CD14-positive monocyte (primary cell): ENCODE measurements at regions not wholly inside any gene's neighbourhood (a gene's known extent, or its start where the extent isn't known, plus 50 kb on each side); places are given as distances from the start of the nearest gene placed in this dataset.

Experiments
- DNase-seq, 3 donors: peaks; one replicate each; pipeline ENCODE4 v3.0.0-alpha.2; 2011 to 2022
- H2AFZ ChIP-seq: 2 replicates; pipeline ENCODE4 v1.6.0; 2012; ENCODE audit warnings: mild to moderate bottlenecking, low read depth, low read length, inconsistent platforms; ENCODE audit not compliant: insufficient read depth, poor library complexity, severe bottlenecking
- H3K27ac ChIP-seq, 2 donors: 1 replicate in 1 of 2; 2 replicates in 1 of 2; pipeline ENCODE4 v1.5.1; 2012 to 2013; ENCODE audit warnings: low read length in 2 of 2, control low read depth in 1 of 2, inconsistent platforms in 1 of 2, low read depth in 1 of 2, mild to moderate bottlenecking in 1 of 2
- H3K27me3 ChIP-seq, 2 donors: one replicate each; pipeline versions ENCODE4 v1.6.0 to v1.6.1; 2011 to 2013; ENCODE audit warnings: low read length in 2 of 2; ENCODE audit not compliant: control insufficient read depth in 2 of 2, insufficient read depth in 2 of 2
- H3K36me3 ChIP-seq, 2 donors: replicated peaks in 1 of 2; 1 replicate in 1 of 2; 2 replicates in 1 of 2; pipeline versions ENCODE4 v1.5.1 to v1.6.1; 2012 to 2013; ENCODE audit warnings: low read length in 2 of 2, control low read depth in 1 of 2, inconsistent platforms in 1 of 2, mild to moderate bottlenecking in 1 of 2; ENCODE audit not compliant: insufficient read depth in 2 of 2, control insufficient read depth in 1 of 2
- H3K4me1 ChIP-seq, 2 donors: 1 replicate in 1 of 2; 2 replicates in 1 of 2; pipeline versions ENCODE4 v1.5.1 to v1.6.1; 2012 to 2013; ENCODE audit warnings: low read length in 2 of 2, control low read depth in 1 of 2, inconsistent platforms in 1 of 2, mild to moderate bottlenecking in 1 of 2, moderate library complexity in 1 of 2; ENCODE audit not compliant: insufficient read depth in 2 of 2, control insufficient read depth in 1 of 2
- H3K4me2 ChIP-seq: replicated peaks from 2 replicates; pipeline ENCODE3; 2012; ENCODE audit warnings: low read length, moderate library complexity, mild to moderate bottlenecking; ENCODE audit not compliant: poor library complexity, severe bottlenecking; ENCODE audit errors: extremely low read depth
- H3K4me3 ChIP-seq, 3 experiments: fragments of 200-600 bp in 1 of 3; sonication (generic) in 1 of 3; replicated peaks in 1 of 3; 1 replicate in 2 of 3; 2 replicates in 1 of 3; pipeline ENCODE4 v1.5.1; 2011 to 2013; ENCODE audit warnings: low read length in 3 of 3, mild to moderate bottlenecking in 3 of 3, control low read depth in 2 of 3, low read depth in 2 of 3, inconsistent platforms in 1 of 3, moderate library complexity in 1 of 3
- H3K79me2 ChIP-seq: 2 replicates; pipeline ENCODE4 v1.6.0; 2012; ENCODE audit warnings: mild to moderate bottlenecking, control low read depth, inconsistent platforms, low read length, moderate library complexity; ENCODE audit not compliant: insufficient read depth
- H3K9ac ChIP-seq: 2 replicates; pipeline ENCODE4 v1.6.0; 2017; ENCODE audit warnings: low read length, mild to moderate bottlenecking; ENCODE audit not compliant: insufficient read depth, poor library complexity, severe bottlenecking
- H3K9me3 ChIP-seq, 2 donors: replicated peaks in 1 of 2; 1 replicate in 1 of 2; 2 replicates in 1 of 2; pipeline versions ENCODE4 v1.5.1 to v1.6.1; 2012 to 2013; ENCODE audit warnings: low read length in 2 of 2, control low read depth in 1 of 2; ENCODE audit not compliant: control insufficient read depth in 1 of 2, insufficient read depth in 1 of 2
- H4K20me1 ChIP-seq: 2 replicates; pipeline ENCODE4 v1.6.0; 2012; ENCODE audit warnings: mild to moderate bottlenecking, low read length, control low read depth, moderate library complexity; ENCODE audit not compliant: insufficient read depth
- H3K27ac Mint-ChIP-seq, 7 donors: one replicate each; pipeline ENCODE4 v1.8.0; 2020; ENCODE audit warnings: mild to moderate bottlenecking in 7 of 7, mixed read lengths in 7 of 7, moderate library complexity in 6 of 7, inconsistent platforms in 2 of 7
- H3K27me3 Mint-ChIP-seq, 3 donors: one replicate each; pipeline ENCODE4 v1.8.0; 2021 to 2022; ENCODE audit warnings: low read depth in 3 of 3, mild to moderate bottlenecking in 3 of 3, mixed read lengths in 3 of 3, moderate library complexity in 3 of 3, inconsistent platforms in 1 of 3
- H3K36me3 Mint-ChIP-seq, 2 donors: one replicate each; pipeline ENCODE4 v1.8.0; 2020; ENCODE audit warnings: mixed read lengths in 2 of 2, inconsistent platforms in 1 of 2, mild to moderate bottlenecking in 1 of 2
- H3K4me1 Mint-ChIP-seq: one replicate; pipeline ENCODE4 v1.8.0; 2020; ENCODE audit warnings: mild to moderate bottlenecking, mixed read lengths
- H3K4me3 Mint-ChIP-seq, 2 donors: one replicate each; pipeline ENCODE4 v1.8.0; 2020; ENCODE audit warnings: mild to moderate bottlenecking in 2 of 2, mixed read lengths in 2 of 2, moderate library complexity in 1 of 2
- H3K9me3 Mint-ChIP-seq, 7 donors: one replicate each; pipeline ENCODE4 v1.8.0; 2020 to 2022; ENCODE audit warnings: mixed read lengths in 7 of 7, mild to moderate bottlenecking in 6 of 7, moderate library complexity in 6 of 7, inconsistent platforms in 2 of 7
- WGBS: methylation state at CpG from one replicate; pipeline ENCODE4 v1.1.5; 2013; ENCODE audit warnings: missing lambda C conversion rate; ENCODE audit not compliant: insufficient coverage; 5-methylcytosine and 5-hydroxymethylcytosine counted together
- intact Hi-C, 2 donors: fragments of 100-400 bp; cut with micrococcal nuclease; formaldehyde crosslinking; loops; one replicate each; pipeline versions ENCODE4 v1.15.0 to v1.15.1; 2023
- TF ChIP-seq, protein P1 (sequence below): fragments of 200-600 bp; IDR thresholded peaks from one replicate; pipeline ENCODE4 v1.8.0; 2022; ENCODE audit warnings: antibody characterized with exemption, mild to moderate bottlenecking

DNA sequence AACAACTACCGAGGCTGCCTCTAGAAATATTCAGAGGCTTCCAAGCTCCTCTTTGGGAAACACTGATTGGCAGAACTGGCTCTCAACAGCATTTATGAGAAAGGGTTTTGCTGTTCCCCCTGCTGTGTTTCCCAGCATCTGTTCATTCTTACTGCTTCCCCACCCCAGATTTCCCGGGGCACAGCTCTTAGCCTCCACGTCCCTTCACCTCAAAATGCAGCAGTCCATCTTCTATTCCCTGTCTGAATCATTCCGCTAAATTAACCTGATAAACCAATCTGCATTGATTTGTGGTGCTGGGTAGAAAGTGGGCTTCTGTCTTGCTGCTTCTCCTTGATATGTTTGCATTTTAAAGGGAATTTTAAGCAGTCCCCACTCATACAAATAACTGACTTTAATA lies 67.4 kb downstream of the PLK2 start:
- H3K4me1 Mint-ChIP-seq, result no peaks in the 10 kb centered on the region
- Histone ChIP-seq H3K9me3 (no peaks in the 10 kb centered on the region), H3K36me3 (no peaks in the 10 kb centered on the region), H4K20me1 (no peaks in the 10 kb centered on the region), H2AFZ (no peak overlapping the region), H3K4me3 (no peak overlapping the region), H3K27me3 (no peaks in the 10 kb centered on the region), H3K27ac (no peak overlapping the region), H3K4me2 (no peak overlapping the region), H3K4me1 (no peaks in the 10 kb centered on the region), H3K79me2 (no peaks in the 10 kb centered on the region), H3K9ac (no peak overlapping the region)
- H3K4me3 Mint-ChIP-seq, result no peak overlapping the region
- no peak overlapping the region for H3K27ac Mint-ChIP-seq
- TF ChIP-seq, protein P1, sequence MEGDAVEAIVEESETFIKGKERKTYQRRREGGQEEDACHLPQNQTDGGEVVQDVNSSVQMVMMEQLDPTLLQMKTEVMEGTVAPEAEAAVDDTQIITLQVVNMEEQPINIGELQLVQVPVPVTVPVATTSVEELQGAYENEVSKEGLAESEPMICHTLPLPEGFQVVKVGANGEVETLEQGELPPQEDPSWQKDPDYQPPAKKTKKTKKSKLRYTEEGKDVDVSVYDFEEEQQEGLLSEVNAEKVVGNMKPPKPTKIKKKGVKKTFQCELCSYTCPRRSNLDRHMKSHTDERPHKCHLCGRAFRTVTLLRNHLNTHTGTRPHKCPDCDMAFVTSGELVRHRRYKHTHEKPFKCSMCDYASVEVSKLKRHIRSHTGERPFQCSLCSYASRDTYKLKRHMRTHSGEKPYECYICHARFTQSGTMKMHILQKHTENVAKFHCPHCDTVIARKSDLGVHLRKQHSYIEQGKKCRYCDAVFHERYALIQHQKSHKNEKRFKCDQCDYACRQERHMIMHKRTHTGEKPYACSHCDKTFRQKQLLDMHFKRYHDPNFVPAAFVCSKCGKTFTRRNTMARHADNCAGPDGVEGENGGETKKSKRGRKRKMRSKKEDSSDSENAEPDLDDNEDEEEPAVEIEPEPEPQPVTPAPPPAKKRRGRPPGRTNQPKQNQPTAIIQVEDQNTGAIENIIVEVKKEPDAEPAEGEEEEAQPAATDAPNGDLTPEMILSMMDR, result no peak
- no peaks in the 10 kb centered on the region for H3K36me3 Mint-ChIP-seq
- H3K27me3 Mint-ChIP-seq, result no peaks in the 10 kb centered on the region
- peaks cover 0 to 9% (median 2%) of the 10 kb centered on the region in 7 donors for H3K9me3 Mint-ChIP-seq
- intact Hi-C loops, result no loop called here
- no peak for DNase-seq
- WGBS, result 93% methylated on average over 3 of the region's 4 CpGs

DNA sequence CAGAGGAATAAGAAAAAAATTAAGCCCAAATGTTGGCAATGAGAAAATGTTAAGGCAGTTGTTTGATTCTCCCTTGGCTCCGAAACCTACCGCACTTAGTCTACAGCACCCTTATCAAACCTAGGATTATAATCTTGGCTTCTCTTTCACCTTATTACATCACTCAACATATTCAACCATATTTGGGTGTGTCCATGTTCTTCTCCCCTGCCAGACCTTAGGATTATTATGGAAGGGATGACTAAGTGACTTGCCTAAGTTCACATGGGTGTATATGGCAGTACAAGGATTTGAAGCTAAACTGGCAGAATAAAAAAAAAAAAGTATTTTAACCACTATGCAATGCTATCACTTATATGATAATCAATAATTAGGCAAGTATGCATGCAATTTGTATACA lies 76.4 kb downstream of the PLK2 start:
- DNase-seq, result no peak
- no peaks in the 10 kb centered on the region for H4K20me1 ChIP-seq
- H3K9me3 ChIP-seq, result peaks cover 9 to 20% of the 10 kb centered on the region in 2 donors
- H3K4me3 Mint-ChIP-seq, result no peak overlapping the region
- H3K36me3 Mint-ChIP-seq, result no peaks in the 10 kb centered on the region
- peaks cover 3 to 18% (median 10%) of the 10 kb centered on the region in 7 donors for H3K9me3 Mint-ChIP-seq
- H3K79me2 ChIP-seq, result no peaks in the 10 kb centered on the region
- H3K4me1 ChIP-seq, result no peaks in the 10 kb centered on the region
- intact Hi-C loops, result no loop called here
- H3K4me1 Mint-ChIP-seq, result no peaks in the 10 kb centered on the region
- H3K27ac Mint-ChIP-seq, result no peak overlapping the region
- H3K9ac ChIP-seq, result no peak overlapping the region
- no peaks in the 10 kb centered on the region for H3K27me3 ChIP-seq
- no peak overlapping the region for H2AFZ ChIP-seq
- H3K27me3 Mint-ChIP-seq, result no peaks in the 10 kb centered on the region
- H3K4me3 ChIP-seq, result no peak overlapping the region
- H3K27ac ChIP-seq, result no peak overlapping the region
- no peak overlapping the region for H3K4me2 ChIP-seq
- TF ChIP-seq, protein P1, result no peak
- no CpG with 5 or more reads among the region's 2 CpGs for WGBS
- no peaks in the 10 kb centered on the region for H3K36me3 ChIP-seq
